Fibroblast of pulmonary artery (primary cell): ENCODE measurements at regions not wholly inside any gene's neighbourhood (a gene's known extent, or its start where the extent isn't known, plus 50 kb on each side); places are given as distances from the start of the nearest gene placed in this dataset.

ENCODE experiments used
- DNase-seq: peaks from one replicate; pipeline ENCODE4 v3.0.0-alpha.2; 2010; ENCODE audit warnings: low read depth
- H3K4me3 ChIP-seq: replicated peaks from 2 replicates; pipeline ENCODE4 v1.5.1; 2011; ENCODE audit warnings: low read depth, mild to moderate bottlenecking, control low read depth, low read length, moderate library complexity
- CTCF ChIP-seq: IDR thresholded peaks from 2 replicates; pipeline ENCODE4 v1.5.1; 2011; ENCODE audit warnings: mild to moderate bottlenecking, control low read depth, low read length, inconsistent platforms; ENCODE audit errors: missing control alignments

DNA sequence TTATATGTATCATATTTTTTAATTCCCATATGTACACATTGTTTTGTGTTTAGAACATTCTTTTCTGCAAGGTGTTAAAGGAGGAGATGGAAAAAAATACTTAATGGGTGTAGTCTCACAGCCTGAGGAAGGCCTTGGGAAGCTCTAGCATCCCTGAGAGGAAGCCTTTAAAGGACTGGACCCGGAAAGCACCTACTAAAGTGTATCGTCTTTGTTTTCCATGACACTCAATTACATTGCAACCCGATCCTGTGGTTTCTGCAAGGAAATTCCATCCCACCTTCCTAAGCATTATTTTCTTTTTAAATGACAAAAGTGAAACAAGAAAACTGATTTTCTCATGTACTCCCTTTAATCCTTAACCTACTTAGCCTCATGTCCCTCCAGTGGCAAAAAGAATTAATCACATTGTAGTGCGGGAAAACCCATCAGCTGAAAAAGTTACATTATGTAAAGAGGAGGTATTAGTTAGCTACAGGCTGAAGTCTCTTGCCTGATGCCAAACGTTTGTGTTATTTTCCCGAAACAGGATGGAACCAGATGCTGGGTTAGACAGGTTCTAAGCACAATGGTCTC is 147.8 kb upstream of the CPSF6 start:
- no peak for TF ChIP-seq CTCF
- H3K4me3 ChIP-seq: no peak overlapping the region
- DNase-seq: no peak

GRCh38 chr12:69092137-69092536 is 147.2 kb upstream of the CPSF6 start:
- DNase-seq: no peak

DNA sequence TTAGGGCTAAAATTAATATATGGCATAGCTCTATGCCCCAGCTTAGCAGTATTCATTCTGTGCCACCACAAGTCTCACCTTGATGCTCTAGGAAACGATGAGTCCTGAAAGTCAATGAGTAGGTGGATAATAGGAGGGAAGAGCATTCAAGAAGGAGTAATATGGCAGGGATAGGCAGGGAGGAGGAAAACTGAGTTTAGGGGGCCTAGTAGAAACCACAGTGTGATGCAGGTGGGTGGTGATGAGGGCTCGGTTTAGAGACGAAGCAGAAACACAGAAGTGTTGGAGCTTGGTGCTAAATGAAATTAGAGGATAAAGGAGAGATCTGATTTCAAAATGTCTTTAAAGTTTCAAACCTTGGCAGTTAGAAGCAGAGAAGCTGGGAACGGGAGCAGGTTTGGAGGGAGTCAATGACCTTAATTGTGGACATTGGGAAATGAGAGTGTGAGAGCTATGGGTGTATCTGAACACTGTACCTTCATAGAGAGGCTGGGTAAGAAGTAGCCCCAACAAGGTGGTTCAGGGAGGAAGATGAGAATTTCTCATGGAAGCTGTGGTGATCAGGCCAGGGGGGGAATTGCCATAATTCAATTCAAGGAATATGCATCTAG is 144.7 kb upstream of the CPSF6 start:
- TF ChIP-seq CTCF: no peak
- no peak overlapping the region for H3K4me3 ChIP-seq
- DNase-seq: no peak

More at GRCh38 chr12:69092137-69092536, 147.2 kb upstream of the CPSF6 start:
- TF ChIP-seq CTCF: no peak
- H3K4me3 ChIP-seq: no peak overlapping the region

DNA sequence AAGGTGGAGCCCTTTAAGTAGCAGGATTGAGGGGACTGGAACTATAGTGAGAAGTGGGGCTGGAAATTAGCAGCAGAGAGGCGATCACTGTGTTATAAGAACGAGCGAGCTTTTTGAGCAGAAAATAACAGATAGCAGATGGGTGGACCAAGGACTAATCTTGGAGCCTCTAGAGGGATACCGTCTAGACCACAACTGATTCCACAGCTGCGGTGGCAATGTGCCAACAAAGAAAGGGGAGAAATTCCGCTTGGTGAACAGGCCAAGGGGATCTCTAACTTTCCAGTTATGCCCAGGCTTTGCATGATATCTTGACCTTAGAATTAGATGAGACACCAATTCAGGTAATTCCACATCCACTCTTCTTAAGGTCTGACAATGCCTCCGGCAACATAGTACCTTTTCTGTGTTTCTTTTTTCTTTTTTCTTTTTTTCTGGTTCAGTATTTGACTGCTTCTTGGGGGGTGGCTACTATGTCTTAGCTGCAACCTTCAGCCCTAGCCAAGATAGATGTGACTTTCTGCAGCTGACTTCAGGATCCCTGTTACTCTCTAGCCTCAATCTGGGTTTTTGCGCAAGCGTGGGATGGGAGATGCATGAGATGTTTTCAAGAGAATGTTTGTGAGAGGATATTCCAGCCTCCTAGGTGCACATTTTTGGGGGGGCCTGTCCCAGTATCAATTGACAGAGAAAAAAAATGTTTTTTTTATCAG is 143.4 kb upstream of the CPSF6 start:
- no peak overlapping the region for H3K4me3 ChIP-seq
- TF ChIP-seq CTCF: no peak
- DNase-seq: peak; percentile 25

DNA sequence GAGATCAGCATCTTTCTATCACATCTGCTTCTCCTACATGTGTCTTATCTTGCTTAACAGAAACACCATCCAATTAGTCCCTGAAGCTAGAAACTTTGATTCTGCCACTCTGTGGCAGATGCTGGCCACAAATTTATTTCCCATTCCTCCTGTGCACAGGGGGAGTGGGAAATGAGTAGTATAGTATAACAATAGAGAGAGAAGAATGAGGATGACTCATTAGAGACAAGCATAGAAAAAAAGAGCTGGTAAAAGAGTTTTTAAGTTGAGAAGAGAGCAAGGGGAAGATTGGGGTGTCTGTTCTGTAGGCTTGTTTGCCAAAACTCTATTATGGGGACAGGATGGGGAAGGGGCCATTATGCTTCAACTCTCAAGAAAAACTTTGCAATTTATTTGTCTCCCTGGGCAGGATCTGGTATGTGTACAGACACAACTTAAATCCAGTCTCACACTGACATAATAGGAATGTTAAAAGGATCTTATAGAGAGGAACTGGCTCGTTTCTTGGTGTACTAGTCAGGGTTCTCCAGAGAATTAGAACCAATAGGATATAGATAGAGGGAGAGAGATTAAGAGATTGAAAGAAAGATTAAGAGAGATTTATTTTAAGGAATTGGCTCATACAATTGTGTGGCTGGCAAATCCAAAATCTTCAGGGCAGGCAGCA is 142.6 kb upstream of the CPSF6 start:
- no peak overlapping the region for H3K4me3 ChIP-seq
- TF ChIP-seq CTCF: no peak
- peak; percentile 62 for DNase-seq

DNA sequence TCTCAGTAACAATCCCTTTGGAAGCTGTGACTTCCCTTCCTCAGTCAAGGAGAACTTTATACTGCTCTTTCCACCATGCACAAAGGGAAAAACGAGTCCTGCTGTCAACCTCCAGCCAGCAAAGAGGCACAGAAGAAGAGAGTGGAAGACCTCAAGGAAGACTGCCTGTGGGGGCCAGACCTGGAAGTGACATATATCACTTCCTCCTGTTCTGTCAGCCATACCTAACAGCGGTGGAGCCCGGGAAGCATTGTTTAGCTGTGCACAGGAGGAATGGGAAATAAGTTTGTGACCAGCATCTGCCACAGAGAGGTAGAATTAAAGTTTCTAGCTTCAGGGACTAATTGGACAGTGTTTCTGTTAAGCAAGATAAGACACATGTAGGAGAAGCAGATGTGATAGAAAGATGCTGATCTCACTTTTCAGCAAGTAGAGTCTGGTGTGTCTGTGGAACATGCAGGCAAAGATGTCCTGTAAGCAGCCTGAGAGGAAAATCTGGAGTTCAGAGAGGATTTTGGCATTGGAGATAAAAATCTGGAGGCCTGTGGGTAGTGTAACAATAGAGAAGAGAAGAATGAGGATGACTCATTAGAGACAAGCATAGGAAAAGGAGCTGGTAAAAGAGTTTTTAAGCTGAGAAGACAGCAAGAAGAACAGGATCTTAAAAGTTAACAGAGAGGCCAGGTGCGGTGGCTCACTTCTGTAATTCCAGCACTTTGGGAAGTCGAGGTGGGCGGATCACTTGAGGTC is 141.6 kb upstream of the CPSF6 start:
- peak; percentile 65 for DNase-seq
- TF ChIP-seq CTCF: no peak
- no peak overlapping the region for H3K4me3 ChIP-seq
